SK-N-MC (cell line): ENCODE measurements at regions not wholly inside any gene's neighbourhood (a gene's known extent, or its start where the extent isn't known, plus 50 kb on each side); places are given as distances from the start of the nearest gene placed in this dataset.
A peak's percentile ranks its signal among the peaks of the same experiment; 100 is the strongest.

Experiments
- DNase-seq: peaks from one replicate; pipeline ENCODE4 v3.0.0-alpha.2; 2011; ENCODE audit warnings: low read depth, low spot score
- H3K27ac ChIP-seq: fragments of 200-600 bp; sonication (generic); 2 replicates; pipeline ENCODE4 v1.5.1; 2016; ENCODE audit warnings: mixed run types
- H3K36me3 ChIP-seq: fragments of 200-600 bp; sonication (generic); 2 replicates; pipeline ENCODE4 v1.6.1; 2017; ENCODE audit warnings: antibody characterized with exemption, low read length, mixed read lengths; ENCODE audit not compliant: insufficient read depth
- H3K4me3 ChIP-seq: fragments of 200-600 bp; sonication (generic); 2 replicates; pipeline ENCODE4 v1.5.1; 2016
- H3K9ac ChIP-seq: fragments of 200-600 bp; sonication (generic); 2 replicates; pipeline ENCODE4 v1.8.0; 2017; ENCODE audit warnings: mixed run types, mixed read lengths; ENCODE audit not compliant: insufficient read length
- H3K9me3 ChIP-seq: fragments of 200-600 bp; sonication (generic); 2 replicates; pipeline ENCODE4 v1.6.1; 2017; ENCODE audit warnings: low read depth, mild to moderate bottlenecking, antibody characterized with exemption, low read length, moderate library complexity, mixed read lengths
- EZH2 ChIP-seq: fragments of 200-600 bp; sonication (generic); IDR thresholded peaks from one replicate; pipeline ENCODE4 v1.6.1; 2017; ENCODE audit warnings: antibody characterized with exemption
- FOXP2 ChIP-seq: optimal IDR thresholded peaks from 2 replicates; pipeline ENCODE3; 2011; ENCODE audit warnings: mild to moderate bottlenecking, moderate library complexity; ENCODE audit not compliant: insufficient read depth; ENCODE audit errors: extremely low read length, control extremely low read depth
- POLR2AphosphoS5 ChIP-seq: IDR thresholded peaks from 2 replicates; pipeline ENCODE4 v1.6.1; 2012; ENCODE audit warnings: mild to moderate bottlenecking, low read depth, low read length, borderline replicate concordance

DNA sequence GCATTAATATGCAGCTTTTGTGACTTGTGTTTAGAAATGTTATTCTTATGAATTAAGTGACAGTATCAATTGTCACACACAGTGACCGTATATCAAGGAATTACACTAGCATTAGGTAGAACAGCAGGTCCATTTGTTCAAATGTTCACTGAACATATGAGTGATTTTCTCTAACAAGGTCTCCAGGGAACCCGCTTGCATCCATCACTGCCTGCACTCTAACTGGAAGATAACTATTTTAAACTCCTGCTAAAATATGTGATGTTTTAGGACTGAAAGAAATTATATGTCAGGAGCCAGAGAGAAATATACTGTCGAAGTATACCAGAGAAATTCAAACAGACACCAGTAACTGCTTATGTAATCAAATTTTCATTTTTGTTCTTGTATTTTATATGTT is 1395.7 kb downstream of the PCDH18 start:
- Histone ChIP-seq H3K9ac (no peak overlapping the region), H3K36me3 (no peaks in the 10 kb centered on the region), H3K27ac (no peak overlapping the region), H3K4me3 (no peak overlapping the region), H3K9me3 (no peaks in the 10 kb centered on the region)
- no peak for TF ChIP-seq FOXP2
- no peak for TF ChIP-seq EZH2
- no peak for TF ChIP-seq POLR2AphosphoS5
- no peak for DNase-seq

DNA sequence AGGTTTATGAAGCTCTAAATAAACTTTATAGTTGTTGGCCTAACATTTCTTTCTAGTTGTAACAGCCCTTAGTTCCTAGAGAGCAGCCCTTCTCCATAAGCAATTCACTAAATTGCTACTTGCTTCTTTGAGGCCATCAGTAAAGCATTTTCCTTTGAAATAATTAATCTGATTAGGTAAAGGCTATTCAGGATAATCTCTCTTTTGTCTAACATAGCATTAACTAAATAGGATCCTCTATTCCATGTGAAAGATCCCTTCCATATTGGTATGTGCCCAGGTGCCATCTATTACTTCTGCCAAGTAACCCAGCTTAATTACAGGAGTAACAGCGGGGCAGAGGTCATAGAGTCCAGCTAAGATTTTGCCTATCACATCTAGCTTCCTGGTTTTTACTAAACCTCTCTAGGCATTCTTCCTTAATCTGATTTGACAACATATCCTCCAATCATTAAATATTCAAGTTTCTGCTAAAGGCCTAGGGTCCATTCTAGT is 1408.0 kb downstream of the PCDH18 start:
- Histone ChIP-seq H3K4me3 (no peak overlapping the region), H3K9ac (no peak overlapping the region), H3K9me3 (no peaks in the 10 kb centered on the region), H3K36me3 (no peaks in the 10 kb centered on the region), H3K27ac (no peak overlapping the region)
- TF ChIP-seq EZH2 (no peak), FOXP2 (no peak), POLR2AphosphoS5 (no peak)
- no peak for DNase-seq

DNA sequence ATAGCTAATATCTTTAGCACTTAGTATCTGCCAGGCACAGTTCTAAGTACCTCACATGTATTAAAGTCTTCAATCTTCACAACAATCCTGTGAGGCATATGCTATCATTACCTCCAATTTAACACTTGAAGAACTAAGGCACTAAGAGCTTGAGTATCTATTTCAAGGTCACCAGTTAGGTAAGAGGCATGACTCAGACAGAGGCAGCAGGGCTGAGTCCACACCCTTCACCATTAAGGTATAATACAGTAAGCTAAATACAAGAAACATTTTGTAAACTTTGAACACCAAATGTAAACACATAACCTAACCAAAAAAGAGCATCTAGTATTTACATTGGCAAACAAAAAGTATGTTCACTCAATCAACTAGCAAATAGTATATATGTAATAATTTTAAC is 1410.9 kb downstream of the PCDH18 start:
- Histone ChIP-seq H3K27ac (no peak overlapping the region), H3K4me3 (no peak overlapping the region), H3K9ac (no peak overlapping the region), H3K36me3 (no peaks in the 10 kb centered on the region), H3K9me3 (no peaks in the 10 kb centered on the region)
- no peak for DNase-seq
- no peak for TF ChIP-seq EZH2
- no peak for TF ChIP-seq POLR2AphosphoS5
- no peak for TF ChIP-seq FOXP2

- H3K36me3 ChIP-seq: no peaks in the 10 kb centered on the region
- no peak overlapping the region for H3K9ac ChIP-seq
Measured at GRCh38 chr4:136113921-136114320, 1418.4 kb downstream of the PCDH18 start.

GRCh38 chr4:136112116-136112515 is 1420.2 kb downstream of the PCDH18 start:
- H3K36me3 ChIP-seq: no peaks in the 10 kb centered on the region

More at GRCh38 chr4:136113921-136114320, 1418.4 kb downstream of the PCDH18 start:
- Histone ChIP-seq H3K9me3 (no peaks in the 10 kb centered on the region), H3K27ac (no peak overlapping the region), H3K4me3 (no peak overlapping the region)
- no peak for DNase-seq
- no peak for TF ChIP-seq EZH2
- TF ChIP-seq FOXP2: no peak
- TF ChIP-seq POLR2AphosphoS5: no peak

DNA sequence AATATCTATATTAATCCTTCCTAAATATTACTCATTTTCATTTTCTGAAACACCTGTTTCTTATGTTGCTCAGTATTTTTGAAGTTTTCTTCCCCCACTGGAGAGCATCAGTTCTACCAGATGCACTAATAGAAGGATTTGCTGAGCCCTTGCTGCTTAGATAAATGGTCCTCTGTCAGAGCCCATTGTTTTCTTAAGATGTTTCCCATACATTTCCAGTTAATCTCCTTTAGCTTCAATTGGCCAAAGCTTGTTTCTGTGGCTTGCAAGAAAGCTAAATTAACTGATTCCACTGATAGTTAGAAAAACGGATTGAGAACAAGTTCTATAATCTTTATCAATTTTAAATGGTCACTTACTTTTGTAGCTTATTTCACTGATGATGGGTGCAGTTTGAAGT is 1425.5 kb downstream of the PCDH18 start:
- Histone ChIP-seq H3K36me3 (no peaks in the 10 kb centered on the region), H3K4me3 (no peak overlapping the region), H3K9me3 (no peaks in the 10 kb centered on the region), H3K9ac (no peak overlapping the region), H3K27ac (no peak overlapping the region)
- DNase-seq: no peak
- TF ChIP-seq EZH2 (no peak), POLR2AphosphoS5 (no peak), FOXP2 (no peak)

More at GRCh38 chr4:136112116-136112515, 1420.2 kb downstream of the PCDH18 start:
- no peaks in the 10 kb centered on the region for H3K9me3 ChIP-seq
- H3K9ac ChIP-seq: no peak overlapping the region
- DNase-seq: peak; percentile 74
- peak overlapping the region; percentile 6; the same call in 1 of the 2 replicates for H3K27ac ChIP-seq
- H3K4me3 ChIP-seq: peak overlapping the region; percentile 0; the same call in 1 of the 2 replicates
- TF ChIP-seq FOXP2 (no peak), POLR2AphosphoS5 (peak; percentile 49; the same call in 1 of the 2 replicates)

- TF ChIP-seq FOXP2 (no peak), POLR2AphosphoS5 (no peak), EZH2 (no peak)
- Histone ChIP-seq H3K27ac (peak overlapping the region; percentile 68), H3K9me3 (no peaks in the 10 kb centered on the region), H3K36me3 (no peaks in the 10 kb centered on the region), H3K4me3 (peak overlapping the region; percentile 60), H3K9ac (no peak overlapping the region)
- DNase-seq: peak; percentile 55
Measured at GRCh38 chr4:136103616-136104015, 1428.7 kb downstream of the PCDH18 start.

DNA sequence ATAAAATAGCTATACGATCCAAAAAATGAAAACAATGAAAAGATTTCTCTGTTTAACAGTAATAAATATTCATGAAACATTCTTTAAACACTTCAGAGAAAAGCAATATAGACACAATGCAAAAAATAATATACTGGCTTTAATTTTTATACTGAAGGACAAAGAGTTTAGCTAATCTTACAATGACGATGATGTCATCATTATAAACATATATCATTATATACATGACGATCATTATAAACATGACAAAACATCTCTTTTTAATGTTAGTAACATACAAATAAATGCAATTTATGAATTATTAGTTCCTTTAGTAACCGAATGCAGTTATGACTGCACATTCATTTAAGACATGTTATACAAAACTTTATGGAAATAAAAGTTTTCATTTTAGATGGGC is 1434.6 kb downstream of the PCDH18 start:
- DNase-seq: no peak
- no peaks in the 10 kb centered on the region for H3K36me3 ChIP-seq
- TF ChIP-seq FOXP2 (no peak), EZH2 (no peak), POLR2AphosphoS5 (no peak)

GRCh38 chr4:136088211-136088867 is 1444.0 kb downstream of the PCDH18 start:
- DNase-seq: no peak
- no peaks in the 10 kb centered on the region for H3K36me3 ChIP-seq

More for the DNA sequence above, 1434.6 kb downstream of the PCDH18 start:
- Histone ChIP-seq H3K4me3 (no peak overlapping the region), H3K9me3 (no peaks in the 10 kb centered on the region), H3K27ac (no peak overlapping the region), H3K9ac (no peak overlapping the region)

More at GRCh38 chr4:136088211-136088867, 1444.0 kb downstream of the PCDH18 start:
- no peak overlapping the region for H3K4me3 ChIP-seq
- no peak for TF ChIP-seq FOXP2
- no peak for TF ChIP-seq EZH2
- no peak for TF ChIP-seq POLR2AphosphoS5
- H3K9me3 ChIP-seq: no peaks in the 10 kb centered on the region
- no peak overlapping the region for H3K27ac ChIP-seq
- H3K9ac ChIP-seq: no peak overlapping the region
